IPS-20b (cell line): ENCODE measurements at regions not wholly inside any gene's neighbourhood (a gene's known extent, or its start where the extent isn't known, plus 50 kb on each side); places are given as distances from the start of the nearest gene placed in this dataset.
"Not testable (repeated sequence)": the region's sequence is repeated elsewhere in the genome, so short reads cannot be mapped to it uniquely, and the experiment has no call there.

Source experiments
- H3K27ac ChIP-seq: one replicate; pipeline ENCODE4 v1.5.1; 2013; ENCODE audit warnings: low read length
- H3K27me3 ChIP-seq: 2 replicates; pipeline ENCODE4 v1.6.1; 2013; ENCODE audit warnings: mild to moderate bottlenecking, low read length, inconsistent platforms; ENCODE audit not compliant: insufficient read depth
- H3K36me3 ChIP-seq: 2 replicates; pipeline ENCODE4 v1.6.1; 2013; ENCODE audit warnings: low read depth, mild to moderate bottlenecking, inconsistent platforms, low read length, moderate library complexity; ENCODE audit not compliant: insufficient read depth
- H3K4me1 ChIP-seq: 2 replicates; pipeline ENCODE4 v1.6.1; 2013; ENCODE audit warnings: mild to moderate bottlenecking, control low read depth, inconsistent platforms, low read length, moderate library complexity; ENCODE audit not compliant: insufficient read depth
- H3K4me3 ChIP-seq: 2 replicates; pipeline ENCODE4 v1.5.1; 2013; ENCODE audit warnings: mild to moderate bottlenecking, low read length, inconsistent platforms
- H3K9ac ChIP-seq: 2 replicates; pipeline ENCODE4 v1.6.1; 2013; ENCODE audit warnings: low read depth, mild to moderate bottlenecking, inconsistent platforms, low read length, moderate library complexity
- H3K9me3 ChIP-seq: 2 replicates; pipeline ENCODE4 v1.6.1; 2013; ENCODE audit warnings: mild to moderate bottlenecking, low read depth, low read length, inconsistent platforms; ENCODE audit not compliant: insufficient read depth

DNA sequence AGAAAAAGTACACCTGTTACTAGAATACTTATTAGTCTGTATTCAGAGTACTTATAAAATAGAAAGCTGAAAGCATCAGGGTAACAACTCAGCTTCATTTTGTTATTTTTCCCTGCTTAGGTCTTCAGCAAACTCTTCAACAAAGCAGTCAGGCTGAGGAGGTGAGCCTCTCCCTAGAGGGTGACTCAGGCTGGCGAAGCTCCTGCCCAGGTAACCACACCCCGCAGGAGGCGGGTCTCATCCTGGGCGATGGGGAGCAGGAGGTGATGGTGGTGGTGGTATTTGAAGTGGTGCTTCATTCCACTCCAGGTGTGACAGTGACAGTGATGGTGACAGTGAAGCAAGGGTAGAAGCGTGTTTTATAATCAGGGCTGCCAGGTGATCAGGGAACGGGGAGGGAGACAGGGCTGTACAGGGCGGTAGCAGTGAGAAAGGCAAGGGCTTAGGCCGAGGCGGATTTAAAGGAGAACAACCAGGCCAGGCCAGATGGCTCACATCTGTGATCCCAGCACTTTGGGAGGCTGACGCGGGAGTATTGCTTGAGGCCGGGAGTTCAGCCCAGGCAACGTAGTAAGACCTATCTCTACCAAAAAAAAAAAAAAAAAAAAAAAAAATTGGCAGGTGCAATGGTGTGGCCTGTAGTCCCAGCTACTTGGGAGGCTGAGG, 127.1 kb downstream of the SOCS6 start:
- H3K9me3 ChIP-seq: no peaks in the 10 kb centered on the region
- no peaks in the 10 kb centered on the region for H3K36me3 ChIP-seq
- no peaks in the 10 kb centered on the region for H3K27me3 ChIP-seq
- no peak overlapping the region for H3K27ac ChIP-seq
- H3K4me3 ChIP-seq: no peak overlapping the region
- H3K4me1 ChIP-seq: no peaks in the 10 kb centered on the region
- no peak overlapping the region for H3K9ac ChIP-seq

- Histone ChIP-seq H3K9ac (no peak overlapping the region), H3K9me3 (no peaks in the 10 kb centered on the region), H3K4me1 (no peaks in the 10 kb centered on the region), H3K27me3 (no peaks in the 10 kb centered on the region), H3K36me3 (no peaks in the 10 kb centered on the region), H3K4me3 (no peak overlapping the region), H3K27ac (no peak overlapping the region)
Measured at GRCh38 chr18:70414315-70414900, 125.6 kb downstream of the SOCS6 start.

DNA sequence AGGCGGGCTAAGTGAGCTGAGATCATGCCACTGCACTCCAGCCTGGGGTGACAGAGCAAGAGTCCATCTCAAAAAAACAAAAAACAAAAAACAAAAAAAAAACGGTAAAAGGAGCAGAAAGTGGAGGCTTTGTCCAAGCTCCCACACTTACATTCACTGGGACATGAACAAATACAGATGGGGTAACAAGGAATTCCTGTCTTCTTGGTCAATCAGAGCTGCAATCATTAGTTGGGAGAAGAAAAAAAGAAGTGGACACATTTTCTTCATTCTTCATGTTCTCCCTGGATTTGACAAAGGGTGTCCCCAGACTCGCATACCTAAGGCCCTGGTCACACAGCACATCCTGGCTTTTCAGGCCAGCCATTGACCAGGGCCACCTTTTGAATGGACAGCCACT, 124.6 kb downstream of the SOCS6 start:
- no peaks in the 10 kb centered on the region for H3K4me1 ChIP-seq
- H3K9ac ChIP-seq: no peak overlapping the region
- no peaks in the 10 kb centered on the region for H3K9me3 ChIP-seq
- no peak overlapping the region for H3K4me3 ChIP-seq
- H3K36me3 ChIP-seq: no peaks in the 10 kb centered on the region
- H3K27ac ChIP-seq: no peak overlapping the region
- H3K27me3 ChIP-seq: no peaks in the 10 kb centered on the region

GRCh38 chr18:70411876-70412435, 123.1 kb downstream of the SOCS6 start:
- Histone ChIP-seq H3K27ac (no peak overlapping the region), H3K27me3 (no peaks in the 10 kb centered on the region), H3K9me3 (no peaks in the 10 kb centered on the region), H3K36me3 (no peaks in the 10 kb centered on the region), H3K4me1 (no peaks in the 10 kb centered on the region), H3K4me3 (no peak overlapping the region), H3K9ac (no peak overlapping the region)

GRCh38 chr18:70411307-70411706, 122.5 kb downstream of the SOCS6 start:
- H3K27me3 ChIP-seq: no peaks in the 10 kb centered on the region
- no peak overlapping the region for H3K27ac ChIP-seq
- H3K36me3 ChIP-seq: no peaks in the 10 kb centered on the region
- H3K4me1 ChIP-seq: no peaks in the 10 kb centered on the region
- no peak overlapping the region for H3K4me3 ChIP-seq
- no peak overlapping the region for H3K9ac ChIP-seq
- H3K9me3 ChIP-seq: no peaks in the 10 kb centered on the region

DNA sequence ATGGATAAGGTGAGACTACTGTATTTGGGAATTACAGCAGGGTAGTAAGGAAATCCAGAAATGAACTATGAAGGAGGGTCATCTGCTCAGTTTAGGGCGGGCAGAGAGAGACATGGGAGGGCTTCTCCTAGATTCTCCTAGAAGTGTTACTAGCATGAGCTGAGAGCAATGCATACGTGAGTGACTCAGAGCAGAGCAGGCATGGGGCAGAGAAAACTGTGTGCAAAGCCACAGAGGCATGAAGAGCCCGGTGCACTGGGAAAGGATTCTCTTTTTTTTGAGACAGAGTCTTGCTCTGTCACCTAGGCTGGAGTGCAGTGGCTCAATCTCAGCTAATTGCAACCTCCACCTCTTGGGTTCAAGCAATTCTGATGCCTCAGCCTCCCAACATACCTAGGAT, 116.2 kb downstream of the SOCS6 start:
- Histone ChIP-seq H3K4me1 (no peaks in the 10 kb centered on the region), H3K9me3 (no peaks in the 10 kb centered on the region), H3K9ac (no peak overlapping the region), H3K27ac (no peak overlapping the region), H3K36me3 (no peaks in the 10 kb centered on the region), H3K4me3 (no peak overlapping the region), H3K27me3 (no peaks in the 10 kb centered on the region)

GRCh38 chr18:70400476-70400875, 111.6 kb downstream of the SOCS6 start:
- Histone ChIP-seq H3K27me3 (no peaks in the 10 kb centered on the region), H3K9ac (no peak overlapping the region), H3K27ac (no peak overlapping the region), H3K4me3 (no peak overlapping the region), H3K4me1 (no peaks in the 10 kb centered on the region), H3K9me3 (no peaks in the 10 kb centered on the region), H3K36me3 (no peaks in the 10 kb centered on the region)

DNA sequence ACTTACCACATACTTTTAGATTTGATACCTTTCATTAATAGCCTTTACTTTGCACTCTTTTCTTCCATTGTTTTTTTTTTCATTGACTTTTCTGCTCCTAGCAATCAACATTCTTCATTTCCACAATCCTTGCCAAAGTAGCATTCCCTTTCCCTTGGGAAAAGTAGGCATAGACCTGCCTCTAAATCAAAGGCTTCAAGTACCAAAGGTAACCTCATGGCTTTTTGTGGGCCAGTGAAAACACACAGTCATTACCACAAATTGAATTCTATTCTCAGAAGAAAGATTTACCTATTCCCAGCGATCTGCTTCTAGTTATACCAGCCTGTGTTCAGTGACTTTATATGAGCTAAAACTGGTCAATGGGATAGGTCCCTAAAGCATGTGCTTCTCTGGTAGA, 109.2 kb downstream of the SOCS6 start:
- Histone ChIP-seq H3K9ac (no peak overlapping the region), H3K9me3 (no peaks in the 10 kb centered on the region), H3K4me3 (no peak overlapping the region), H3K27ac (no peak overlapping the region), H3K27me3 (no peaks in the 10 kb centered on the region), H3K4me1 (no peaks in the 10 kb centered on the region), H3K36me3 (no peaks in the 10 kb centered on the region)

GRCh38 chr18:70397259-70397925, 108.5 kb downstream of the SOCS6 start:
- Histone ChIP-seq H3K9me3 (no peaks in the 10 kb centered on the region), H3K27me3 (no peaks in the 10 kb centered on the region), H3K4me3 (no peak overlapping the region), H3K36me3 (no peaks in the 10 kb centered on the region), H3K4me1 (no peaks in the 10 kb centered on the region), H3K9ac (no peak overlapping the region), H3K27ac (no peak overlapping the region)

DNA sequence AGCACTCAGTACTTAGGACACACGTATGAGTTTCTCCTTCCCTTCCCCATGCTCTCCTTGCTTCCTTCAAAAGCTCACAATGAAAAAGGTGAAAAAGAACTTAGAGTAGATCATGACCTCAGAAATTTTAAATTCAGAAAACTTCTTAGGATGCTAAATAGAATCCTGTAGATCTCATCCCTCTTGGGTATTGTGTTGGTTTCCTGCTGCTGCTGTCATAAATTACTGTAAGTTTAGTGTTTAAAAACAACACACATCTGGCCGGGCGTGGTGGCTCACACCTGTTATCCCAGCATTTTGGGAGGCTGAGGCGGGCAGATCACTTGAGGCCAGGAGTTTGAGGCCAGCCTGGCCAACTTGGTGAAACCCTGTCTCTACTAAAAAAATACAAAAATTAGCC, 106.9 kb downstream of the SOCS6 start:
- not testable (repeated sequence) for H3K36me3 ChIP-seq, H3K4me3 ChIP-seq, H3K9me3 ChIP-seq, H3K4me1 ChIP-seq, H3K9ac ChIP-seq, H3K27me3 ChIP-seq, H3K27ac ChIP-seq

- Histone ChIP-seq H3K36me3 (no peaks in the 10 kb centered on the region), H3K4me3 (no peak overlapping the region), H3K27ac (no peak overlapping the region), H3K4me1 (no peaks in the 10 kb centered on the region), H3K9ac (no peak overlapping the region), H3K27me3 (no peaks in the 10 kb centered on the region), H3K9me3 (no peaks in the 10 kb centered on the region)
Measured at GRCh38 chr18:70394672-70395071, 105.8 kb downstream of the SOCS6 start.
